Endothelial cell of umbilical vein (primary cell): ENCODE measurements at regions not wholly inside any gene's neighbourhood (a gene's known extent, or its start where the extent isn't known, plus 50 kb on each side); places are given as distances from the start of the nearest gene placed in this dataset.

Experiments
- EZH2 ChIP-seq: IDR thresholded peaks from 2 replicates; pipeline ENCODE4 v1.6.1; 2012; ENCODE audit warnings: borderline replicate concordance, low read depth, mild to moderate bottlenecking, moderate library complexity, low read length, inconsistent platforms; ENCODE audit not compliant: severe bottlenecking
- FOS ChIP-seq: IDR thresholded peaks from 2 replicates; pipeline ENCODE4 v1.6.1; 2011; ENCODE audit warnings: mild to moderate bottlenecking, low read length, moderate library complexity, borderline replicate concordance; ENCODE audit not compliant: insufficient read depth
- JUN ChIP-seq: IDR thresholded peaks from 2 replicates; pipeline ENCODE4 v1.6.1; 2011; ENCODE audit warnings: borderline replicate concordance, low read depth; ENCODE audit not compliant: insufficient read length, insufficient read depth
- MYC ChIP-seq: IDR thresholded peaks from one replicate; pipeline ENCODE4 v1.6.1; 2011; ENCODE audit warnings: mild to moderate bottlenecking, low read depth, low read length
- POLR2A ChIP-seq: IDR thresholded peaks from 2 replicates; pipeline ENCODE4 v1.6.1; 2012; ENCODE audit warnings: low read depth, mild to moderate bottlenecking, control low read depth, low read length
- POLR2AphosphoS5 ChIP-seq: IDR thresholded peaks from 2 replicates; pipeline ENCODE4 v1.6.1; 2012; ENCODE audit warnings: low read depth, mild to moderate bottlenecking, control low read depth, low read length, moderate library complexity; ENCODE audit not compliant: insufficient read depth
- TF ChIP-seq, protein P1 (sequence below), 2 donors: IDR thresholded peaks; 1 replicate in 1 of 2; 2 replicates in 1 of 2; pipeline ENCODE4 v1.5.1; 2011; ENCODE audit warnings: low read length in 2 of 2, mild to moderate bottlenecking in 2 of 2, moderate library complexity in 2 of 2, control low read depth in 1 of 2, inconsistent platforms in 1 of 2, low read depth in 1 of 2; ENCODE audit not compliant: insufficient read depth in 1 of 2; ENCODE audit errors: extremely low read depth in 1 of 2
- TF ChIP-seq, protein P2 (sequence below): IDR thresholded peaks from 2 replicates; pipeline ENCODE4 v1.6.1; 2011; ENCODE audit not compliant: insufficient read depth, insufficient read length

DNA sequence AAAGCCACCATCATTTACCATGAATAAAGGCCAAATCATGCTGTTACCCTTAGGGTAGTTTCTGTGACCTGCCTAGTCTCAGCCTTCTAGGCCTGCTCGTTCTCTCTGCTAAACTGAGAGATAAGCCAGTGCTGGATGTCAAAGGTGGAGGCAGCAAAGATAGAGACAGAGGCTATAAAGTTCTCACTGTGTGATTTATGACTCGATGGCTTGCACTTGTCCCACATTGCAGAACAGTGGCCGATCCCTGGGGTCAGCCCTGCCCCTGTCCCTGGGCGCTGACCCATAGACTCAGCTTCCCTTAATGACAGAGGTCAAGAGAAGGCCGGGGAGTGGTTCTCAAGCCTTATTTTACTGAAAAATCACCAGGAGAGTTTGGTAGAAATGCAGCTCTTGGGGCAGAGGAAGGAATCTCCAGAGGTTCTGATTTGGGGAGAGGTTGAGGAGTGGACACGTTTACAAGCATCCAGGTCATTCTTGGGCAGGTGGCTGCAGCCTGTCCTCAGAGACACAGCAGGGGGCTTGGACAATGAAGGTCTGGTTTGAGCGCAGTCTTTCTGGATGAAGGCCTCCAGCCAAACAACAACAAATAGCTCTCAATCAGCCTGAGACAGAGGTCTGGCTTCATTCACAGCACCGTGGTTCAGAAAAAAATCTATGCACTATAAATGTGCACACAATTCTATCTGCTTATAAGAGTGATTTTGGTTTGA, 143.5 kb downstream of the ACKR3 start:
- TF ChIP-seq, protein P1, sequence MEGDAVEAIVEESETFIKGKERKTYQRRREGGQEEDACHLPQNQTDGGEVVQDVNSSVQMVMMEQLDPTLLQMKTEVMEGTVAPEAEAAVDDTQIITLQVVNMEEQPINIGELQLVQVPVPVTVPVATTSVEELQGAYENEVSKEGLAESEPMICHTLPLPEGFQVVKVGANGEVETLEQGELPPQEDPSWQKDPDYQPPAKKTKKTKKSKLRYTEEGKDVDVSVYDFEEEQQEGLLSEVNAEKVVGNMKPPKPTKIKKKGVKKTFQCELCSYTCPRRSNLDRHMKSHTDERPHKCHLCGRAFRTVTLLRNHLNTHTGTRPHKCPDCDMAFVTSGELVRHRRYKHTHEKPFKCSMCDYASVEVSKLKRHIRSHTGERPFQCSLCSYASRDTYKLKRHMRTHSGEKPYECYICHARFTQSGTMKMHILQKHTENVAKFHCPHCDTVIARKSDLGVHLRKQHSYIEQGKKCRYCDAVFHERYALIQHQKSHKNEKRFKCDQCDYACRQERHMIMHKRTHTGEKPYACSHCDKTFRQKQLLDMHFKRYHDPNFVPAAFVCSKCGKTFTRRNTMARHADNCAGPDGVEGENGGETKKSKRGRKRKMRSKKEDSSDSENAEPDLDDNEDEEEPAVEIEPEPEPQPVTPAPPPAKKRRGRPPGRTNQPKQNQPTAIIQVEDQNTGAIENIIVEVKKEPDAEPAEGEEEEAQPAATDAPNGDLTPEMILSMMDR (IDR thresholded peaks at IDR 0.05; ENCODE audit: extremely low read depth in 1 of 2, insufficient read depth in 1 of 2, low read depth in 1 of 2, low read length in 2 of 2), result no peak
- TF ChIP-seq FOS (no peak), POLR2A (no peak), EZH2 (no peak), JUN (no peak), MYC (no peak), POLR2AphosphoS5 (no peak)
- TF ChIP-seq, protein P2, sequence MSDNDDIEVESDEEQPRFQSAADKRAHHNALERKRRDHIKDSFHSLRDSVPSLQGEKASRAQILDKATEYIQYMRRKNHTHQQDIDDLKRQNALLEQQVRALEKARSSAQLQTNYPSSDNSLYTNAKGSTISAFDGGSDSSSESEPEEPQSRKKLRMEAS, result no peak
